ENCODE measurements at regions not wholly inside any gene's neighbourhood (a gene's known extent, or its start where the extent isn't known, plus 50 kb on each side); places are given as distances from the start of the nearest gene placed in this dataset.

DNA sequence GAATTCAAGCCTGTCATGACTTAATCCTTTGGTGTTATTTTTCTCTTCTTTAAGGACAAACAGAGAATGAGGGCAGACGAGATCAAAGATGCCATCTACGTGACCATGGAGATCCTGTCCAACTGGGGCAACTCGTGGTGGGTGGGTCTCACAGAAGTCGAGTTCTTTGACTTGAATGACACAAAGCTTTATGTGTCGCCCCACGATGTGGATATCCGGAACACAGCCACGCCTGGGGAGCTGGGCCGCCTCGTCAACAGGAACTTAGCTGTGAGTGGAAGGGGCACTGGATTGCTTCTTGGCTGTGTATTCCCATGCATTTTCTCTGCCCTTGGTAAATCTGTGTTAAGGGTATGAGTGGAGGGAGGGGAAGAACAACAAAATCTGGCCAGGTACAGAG, 158.7 kb downstream of the KATNIP start:
- TF ChIP-seq ZBTB7A (CRISPR knock-in tag; IDR thresholded peaks at IDR 0.05) (no peak), TGIF2 (CRISPR knock-in tag; IDR thresholded peaks at IDR 0.05) (no peak), KLF15 (CRISPR knock-in tag; IDR thresholded peaks at IDR 0.05; ENCODE audit: borderline replicate concordance) (no peak)
- TF ChIP-seq, protein P1, sequence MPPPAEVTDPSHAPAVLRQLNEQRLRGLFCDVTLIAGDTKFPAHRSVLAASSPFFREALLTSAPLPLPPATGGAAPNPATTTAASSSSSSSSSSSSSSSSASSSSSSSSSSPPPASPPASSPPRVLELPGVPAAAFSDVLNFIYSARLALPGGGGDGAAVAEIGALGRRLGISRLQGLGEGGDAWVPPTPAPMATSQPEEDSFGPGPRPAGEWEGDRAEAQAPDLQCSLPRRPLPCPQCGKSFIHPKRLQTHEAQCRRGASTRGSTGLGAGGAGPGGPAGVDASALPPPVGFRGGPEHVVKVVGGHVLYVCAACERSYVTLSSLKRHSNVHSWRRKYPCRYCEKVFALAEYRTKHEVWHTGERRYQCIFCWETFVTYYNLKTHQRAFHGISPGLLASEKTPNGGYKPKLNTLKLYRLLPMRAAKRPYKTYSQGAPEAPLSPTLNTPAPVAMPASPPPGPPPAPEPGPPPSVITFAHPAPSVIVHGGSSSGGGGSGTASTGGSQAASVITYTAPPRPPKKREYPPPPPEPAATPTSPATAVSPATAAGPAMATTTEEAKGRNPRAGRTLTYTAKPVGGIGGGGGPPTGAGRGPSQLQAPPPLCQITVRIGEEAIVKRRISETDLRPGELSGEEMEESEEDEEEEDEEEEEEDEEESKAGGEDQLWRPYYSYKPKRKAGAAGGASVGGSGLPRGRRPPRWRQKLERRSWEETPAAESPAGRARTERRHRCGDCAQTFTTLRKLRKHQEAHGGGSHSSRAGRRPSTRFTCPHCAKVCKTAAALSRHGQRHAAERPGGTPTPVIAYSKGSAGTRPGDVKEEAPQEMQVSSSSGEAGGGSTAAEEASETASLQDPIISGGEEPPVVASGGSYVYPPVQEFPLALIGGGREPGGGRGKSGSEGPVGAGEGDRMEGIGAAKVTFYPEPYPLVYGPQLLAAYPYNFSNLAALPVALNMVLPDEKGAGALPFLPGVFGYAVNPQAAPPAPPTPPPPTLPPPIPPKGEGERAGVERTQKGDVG (CRISPR knock-in tag; IDR thresholded peaks at IDR 0.05; ENCODE audit: borderline replicate concordance): no peak
- TF ChIP-seq, protein P2, sequence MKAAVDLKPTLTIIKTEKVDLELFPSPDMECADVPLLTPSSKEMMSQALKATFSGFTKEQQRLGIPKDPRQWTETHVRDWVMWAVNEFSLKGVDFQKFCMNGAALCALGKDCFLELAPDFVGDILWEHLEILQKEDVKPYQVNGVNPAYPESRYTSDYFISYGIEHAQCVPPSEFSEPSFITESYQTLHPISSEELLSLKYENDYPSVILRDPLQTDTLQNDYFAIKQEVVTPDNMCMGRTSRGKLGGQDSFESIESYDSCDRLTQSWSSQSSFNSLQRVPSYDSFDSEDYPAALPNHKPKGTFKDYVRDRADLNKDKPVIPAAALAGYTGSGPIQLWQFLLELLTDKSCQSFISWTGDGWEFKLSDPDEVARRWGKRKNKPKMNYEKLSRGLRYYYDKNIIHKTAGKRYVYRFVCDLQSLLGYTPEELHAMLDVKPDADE (CRISPR knock-in tag; IDR thresholded peaks at IDR 0.05): no peak

Measured in HepG2 (cell line).